ENCODE measurements at regions not wholly inside any gene's neighbourhood (a gene's known extent, or its start where the extent isn't known, plus 50 kb on each side); places are given as distances from the start of the nearest gene placed in this dataset.

DNA sequence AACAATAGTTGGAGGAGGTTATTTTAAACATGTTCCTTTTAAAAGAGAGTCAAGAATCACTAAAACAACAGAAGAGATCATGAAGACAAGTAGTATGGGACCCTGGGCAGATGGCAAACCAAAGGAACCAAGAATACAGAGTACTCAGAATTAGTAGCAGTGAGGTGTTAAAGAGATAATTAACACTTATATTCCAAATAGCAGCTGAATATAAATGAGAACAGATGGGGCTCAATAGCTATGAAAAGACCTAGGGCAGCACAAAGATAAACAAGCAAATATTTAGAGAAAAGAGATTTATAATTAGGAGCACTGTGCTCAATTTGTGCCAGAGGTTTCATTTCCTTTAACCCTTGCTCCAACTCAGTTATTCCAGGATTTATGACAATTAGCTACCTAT is 159.1 kb downstream of the FAM114A2 start:
- no peak for DNase-seq

DNA sequence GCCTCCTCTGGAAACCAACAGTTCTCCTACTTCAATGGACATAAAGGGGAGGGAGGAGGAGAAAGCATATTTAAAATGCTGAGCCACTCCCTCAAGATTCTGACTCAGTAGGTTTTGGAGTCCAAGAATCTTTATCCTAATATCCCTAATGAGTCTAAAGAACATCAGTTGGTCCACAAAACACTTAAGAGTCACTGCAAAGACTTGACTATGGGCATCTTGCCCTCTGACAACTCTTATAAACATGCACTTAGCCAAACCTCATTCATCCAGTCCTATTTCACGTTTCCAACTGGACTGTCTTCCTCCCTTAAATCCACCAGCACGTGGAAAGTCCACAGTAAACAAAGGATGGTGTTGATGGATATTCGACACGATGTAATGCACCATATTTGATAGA is 172.5 kb downstream of the FAM114A2 start:
- DNase-seq, result no peak

DNA sequence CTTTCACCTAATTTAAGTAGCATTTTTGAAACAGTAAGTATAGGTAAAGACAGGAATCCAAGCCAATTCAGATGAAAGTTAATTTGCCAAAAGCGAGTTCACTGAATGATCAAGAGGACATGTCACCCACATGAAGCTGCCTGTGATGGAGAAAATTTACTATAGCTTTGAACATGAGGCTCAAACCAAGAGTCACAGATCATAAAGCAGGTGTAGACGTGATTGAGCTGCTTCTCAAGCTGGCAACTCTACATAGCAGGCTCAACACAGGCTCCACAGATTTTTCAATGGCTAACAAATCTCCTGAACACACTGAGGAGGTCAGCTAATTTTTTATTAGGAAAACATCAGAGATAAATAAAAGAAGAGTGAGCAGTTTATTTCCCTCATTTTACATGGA is 173.7 kb downstream of the FAM114A2 start:
- no peak for DNase-seq

DNA sequence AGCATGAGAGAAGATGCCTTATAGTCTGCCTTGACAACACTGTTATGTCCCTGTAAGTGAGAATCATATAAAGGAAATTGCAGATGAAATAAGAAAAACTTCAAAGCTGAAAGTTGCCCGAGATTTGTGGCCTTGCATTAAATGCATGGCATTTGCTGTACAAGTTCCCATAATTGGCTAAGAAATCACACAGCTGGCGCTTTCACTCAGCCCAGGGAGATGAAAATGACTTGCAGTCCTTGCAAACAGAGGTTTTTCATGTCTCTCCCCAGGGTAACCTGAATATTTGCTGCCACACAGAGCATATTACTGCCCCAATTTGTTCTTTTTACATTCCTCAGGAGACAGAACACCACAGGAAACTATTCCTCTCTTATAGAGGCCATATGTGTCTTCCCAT is 174.8 kb downstream of the FAM114A2 start:
- no peak for DNase-seq

Data from T1000 (cell line).